ENCODE measurements at regions not wholly inside any gene's neighbourhood (a gene's known extent, or its start where the extent isn't known, plus 50 kb on each side); places are given as distances from the start of the nearest gene placed in this dataset.
A peak's percentile ranks its signal among the peaks of the same experiment; 100 is the strongest.

- DNase-seq (ENCODE audit: low read depth), result peak; percentile 84
- no peak overlapping the region for H3K27ac ChIP-seq (ENCODE audit: low read depth, low read length)
- Mint-ChIP-seq H3K4me1 (ENCODE audit: low read depth, unreplicated experiment) (peaks cover 8% of the 10 kb centered on the region), H3K27me3 (ENCODE audit: low read depth, unreplicated experiment) (peaks cover 2% of the 10 kb centered on the region), H3K4me3 (ENCODE audit: unreplicated experiment) (no peak overlapping the region), H3K27ac (ENCODE audit: unreplicated experiment) (no peak overlapping the region), H3K36me3 (ENCODE audit: low read depth, unreplicated experiment) (no peaks in the 10 kb centered on the region), H3K9me3 (ENCODE audit: unreplicated experiment) (no peaks in the 10 kb centered on the region)
- H3K4me2 ChIP-seq (ENCODE audit: low read length), result peak overlapping the region; percentile 6
- H2AFZ ChIP-seq (ENCODE audit: low read depth, low read length), result peak overlapping the region; percentile 20
- no peak overlapping the region for H3K4me3 ChIP-seq (ENCODE audit: insufficient read depth, low read depth, low read length)
- H4K20me1 ChIP-seq (ENCODE audit: insufficient read depth, low read length), result no peaks in the 10 kb centered on the region
- H3K79me2 ChIP-seq (ENCODE audit: insufficient read depth, low read length), result no peaks in the 10 kb centered on the region
- no peaks in the 10 kb centered on the region for H3K27me3 ChIP-seq (ENCODE audit: insufficient read depth, low read length)
- no peak overlapping the region for H3K9ac ChIP-seq (ENCODE audit: low read length)
- peaks cover 10% of the 10 kb centered on the region for H3K4me1 ChIP-seq (ENCODE audit: insufficient read depth, low read length)
- FAIRE-seq, result no peak
- no peaks in the 10 kb centered on the region for H3K36me3 ChIP-seq (ENCODE audit: insufficient read depth, low read length)
- TF ChIP-seq EZH2 (IDR thresholded peaks at IDR 0.05; ENCODE audit: insufficient read depth, low read length), result no peak
- TF ChIP-seq CTCF (IDR thresholded peaks at IDR 0.05; ENCODE audit: insufficient read depth, low read depth, low read length), result no peak
- no peaks in the 10 kb centered on the region for H3K9me3 ChIP-seq (ENCODE audit: insufficient read depth, low read depth, low read length)
Observed at GRCh38 chr18:22309191-22309590, 108.5 kb downstream of the CTAGE1 start.

GRCh38 chr18:22307528-22307927 is 110.2 kb downstream of the CTAGE1 start:
- H3K27ac Mint-ChIP-seq (ENCODE audit: unreplicated experiment), result no peak overlapping the region
- Histone ChIP-seq H4K20me1 (ENCODE audit: insufficient read depth, low read length) (no peaks in the 10 kb centered on the region), H3K9ac (ENCODE audit: low read length) (no peak overlapping the region), H3K79me2 (ENCODE audit: insufficient read depth, low read length) (no peaks in the 10 kb centered on the region), H3K36me3 (ENCODE audit: insufficient read depth, low read length) (no peaks in the 10 kb centered on the region), H3K27ac (ENCODE audit: low read depth, low read length) (no peak overlapping the region), H3K9me3 (ENCODE audit: insufficient read depth, low read depth, low read length) (no peaks in the 10 kb centered on the region), H2AFZ (ENCODE audit: low read depth, low read length) (no peak overlapping the region), H3K27me3 (ENCODE audit: insufficient read depth, low read length) (no peaks in the 10 kb centered on the region), H3K4me2 (ENCODE audit: low read length) (no peak overlapping the region), H3K4me1 (ENCODE audit: insufficient read depth, low read length) (no peaks in the 10 kb centered on the region), H3K4me3 (ENCODE audit: insufficient read depth, low read depth, low read length) (no peak overlapping the region)
- FAIRE-seq (no peak), DNase-seq (ENCODE audit: low read depth) (no peak)
- H3K27me3 Mint-ChIP-seq (ENCODE audit: low read depth, unreplicated experiment), result peaks cover 9% of the 10 kb centered on the region
- no peaks in the 10 kb centered on the region for H3K36me3 Mint-ChIP-seq (ENCODE audit: low read depth, unreplicated experiment)
- no peak overlapping the region for H3K4me3 Mint-ChIP-seq (ENCODE audit: unreplicated experiment)
- no peak for TF ChIP-seq CTCF (IDR thresholded peaks at IDR 0.05; ENCODE audit: insufficient read depth, low read depth, low read length)
- TF ChIP-seq EZH2 (IDR thresholded peaks at IDR 0.05; ENCODE audit: insufficient read depth, low read length), result no peak
- no peaks in the 10 kb centered on the region for H3K9me3 Mint-ChIP-seq (ENCODE audit: unreplicated experiment)
- no peaks in the 10 kb centered on the region for H3K4me1 Mint-ChIP-seq (ENCODE audit: low read depth, unreplicated experiment)

GRCh38 chr18:22303927-22304326 is 113.8 kb downstream of the CTAGE1 start:
- H3K36me3 ChIP-seq (ENCODE audit: insufficient read depth, low read length), result no peaks in the 10 kb centered on the region
- DNase-seq (ENCODE audit: low read depth) (no peak), FAIRE-seq (no peak)
- no peaks in the 10 kb centered on the region for H3K9me3 ChIP-seq (ENCODE audit: insufficient read depth, low read depth, low read length)
- Mint-ChIP-seq H3K36me3 (ENCODE audit: low read depth, unreplicated experiment) (no peaks in the 10 kb centered on the region), H3K4me1 (ENCODE audit: low read depth, unreplicated experiment) (no peaks in the 10 kb centered on the region), H3K9me3 (ENCODE audit: unreplicated experiment) (no peaks in the 10 kb centered on the region), H3K4me3 (ENCODE audit: unreplicated experiment) (no peak overlapping the region), H3K27ac (ENCODE audit: unreplicated experiment) (no peak overlapping the region), H3K27me3 (ENCODE audit: low read depth, unreplicated experiment) (peaks cover 14% of the 10 kb centered on the region)
- no peaks in the 10 kb centered on the region for H3K4me1 ChIP-seq (ENCODE audit: insufficient read depth, low read length)
- no peak overlapping the region for H3K9ac ChIP-seq (ENCODE audit: low read length)
- H3K4me3 ChIP-seq (ENCODE audit: insufficient read depth, low read depth, low read length), result no peak overlapping the region
- H4K20me1 ChIP-seq (ENCODE audit: insufficient read depth, low read length), result no peaks in the 10 kb centered on the region
- no peak overlapping the region for H2AFZ ChIP-seq (ENCODE audit: low read depth, low read length)
- H3K27me3 ChIP-seq (ENCODE audit: insufficient read depth, low read length), result no peaks in the 10 kb centered on the region
- no peak for TF ChIP-seq CTCF (IDR thresholded peaks at IDR 0.05; ENCODE audit: insufficient read depth, low read depth, low read length)
- no peak for TF ChIP-seq EZH2 (IDR thresholded peaks at IDR 0.05; ENCODE audit: insufficient read depth, low read length)
- H3K4me2 ChIP-seq (ENCODE audit: low read length), result no peak overlapping the region
- no peaks in the 10 kb centered on the region for H3K79me2 ChIP-seq (ENCODE audit: insufficient read depth, low read length)
- no peak overlapping the region for H3K27ac ChIP-seq (ENCODE audit: low read depth, low read length)

Data from astrocyte (in vitro differentiated cells and primary cell).